HTR-8/SVneo (cell line): ENCODE measurements at regions not wholly inside any gene's neighbourhood (a gene's known extent, or its start where the extent isn't known, plus 50 kb on each side); places are given as distances from the start of the nearest gene placed in this dataset.

Source experiments
- DNase-seq: peaks from one replicate; pipeline ENCODE4 v3.0.0; 2011; ENCODE audit warnings: low spot score, mixed read lengths; ENCODE audit not compliant: insufficient read length
- FAIRE-seq: peaks from 2 replicates; lab custom pipeline; 2011; peaks lifted over from hg19 to GRCh38; lab: Jason Lieb, UNC

GRCh38 chr12:82055391-82055790 is 296.2 kb upstream of the PPFIA2 start:
- no peak for FAIRE-seq
- no peak for DNase-seq

DNA sequence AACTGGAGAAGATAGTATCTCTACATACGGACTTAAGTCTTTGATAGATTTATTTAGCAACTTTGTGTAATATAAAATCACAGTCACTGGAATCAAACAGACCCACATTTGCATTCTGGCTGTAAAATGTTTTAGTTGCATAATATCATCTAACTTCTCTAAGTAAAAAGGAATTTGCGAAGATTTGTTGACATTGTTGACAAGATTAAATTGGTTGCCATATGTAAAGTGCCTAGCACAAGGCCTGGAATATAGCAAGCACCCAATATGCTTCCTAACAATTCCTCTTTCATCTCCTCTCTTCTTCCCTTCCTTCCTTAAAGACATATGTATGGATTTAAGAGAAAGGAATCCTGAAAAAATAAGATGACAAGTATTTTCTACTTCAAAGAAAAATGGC is 295.4 kb upstream of the PPFIA2 start:
- FAIRE-seq (no peak), DNase-seq (no peak)

- FAIRE-seq (no peak), DNase-seq (no peak)
These were observed 288.3 kb upstream of the PPFIA2 start for GRCh38 chr12:82047446-82047845.

GRCh38 chr12:82040987-82041743 is 282.0 kb upstream of the PPFIA2 start:
- FAIRE-seq (no peak), DNase-seq (no peak)

DNA sequence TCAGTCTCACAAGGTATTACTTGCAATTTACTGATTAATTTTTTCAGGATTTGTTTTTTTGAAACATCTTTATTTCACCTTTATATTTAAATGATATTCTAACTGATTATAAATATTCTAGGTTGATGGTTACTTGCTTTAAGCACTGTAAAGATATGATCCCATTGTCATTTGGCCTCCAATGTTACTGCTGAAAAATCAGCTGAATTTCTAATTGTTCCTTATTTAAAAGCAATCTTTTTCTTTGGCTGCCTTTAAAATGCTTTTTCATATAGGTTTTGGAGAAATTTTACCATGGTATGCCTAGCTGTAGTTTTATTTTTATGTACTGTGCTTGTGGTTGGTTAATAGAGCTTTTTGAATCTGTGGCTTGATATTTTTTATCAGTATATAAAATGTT is 275.6 kb upstream of the PPFIA2 start:
- no peak for FAIRE-seq

DNA sequence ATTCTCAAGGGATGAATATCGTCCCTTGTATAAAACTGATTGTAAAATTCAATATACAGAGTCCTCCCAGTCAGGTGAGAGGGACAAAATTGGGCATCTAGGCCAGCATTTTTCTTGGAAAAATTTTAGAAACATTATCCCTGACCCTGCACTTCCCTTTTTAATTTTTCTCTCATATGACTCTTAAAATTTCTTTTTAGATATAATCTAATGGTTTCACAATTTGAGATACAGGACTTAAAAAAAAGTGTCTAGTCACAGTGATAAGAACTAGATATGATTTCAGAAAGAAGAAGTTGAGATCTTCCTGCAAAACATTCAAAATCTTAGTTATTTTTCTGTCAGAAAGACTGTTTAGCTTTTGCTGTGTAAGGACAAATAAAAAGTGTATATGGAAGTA is 270.8 kb upstream of the PPFIA2 start:
- FAIRE-seq: no peak

More for the DNA sequence above, 275.6 kb upstream of the PPFIA2 start:
- DNase-seq: no peak

GRCh38 chr12:82028772-82029171 is 269.6 kb upstream of the PPFIA2 start:
- no peak for DNase-seq
- FAIRE-seq: no peak

More for the DNA sequence above, 270.8 kb upstream of the PPFIA2 start:
- no peak for DNase-seq

GRCh38 chr12:82027612-82028011 is 268.5 kb upstream of the PPFIA2 start:
- FAIRE-seq: no peak
- DNase-seq: no peak

DNA sequence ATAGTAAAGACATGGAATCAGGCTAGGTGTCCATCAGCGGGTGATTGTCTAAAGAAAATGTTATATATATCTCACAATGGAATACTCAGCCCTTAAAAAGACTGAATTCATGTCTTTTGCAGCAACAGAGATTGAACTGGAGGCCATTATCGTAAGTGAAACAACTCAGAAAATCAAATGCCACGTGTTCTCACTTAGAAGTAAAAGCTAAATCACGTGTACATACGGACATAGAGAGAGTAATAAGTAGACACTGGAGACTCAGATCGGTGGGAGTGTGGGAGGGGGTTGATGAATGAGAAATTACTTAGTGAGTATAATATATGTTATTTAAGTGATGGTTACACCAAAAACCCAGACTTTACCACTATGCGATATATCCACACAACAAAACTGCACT is 266.3 kb upstream of the PPFIA2 start:
- DNase-seq: no peak
- no peak for FAIRE-seq

DNA sequence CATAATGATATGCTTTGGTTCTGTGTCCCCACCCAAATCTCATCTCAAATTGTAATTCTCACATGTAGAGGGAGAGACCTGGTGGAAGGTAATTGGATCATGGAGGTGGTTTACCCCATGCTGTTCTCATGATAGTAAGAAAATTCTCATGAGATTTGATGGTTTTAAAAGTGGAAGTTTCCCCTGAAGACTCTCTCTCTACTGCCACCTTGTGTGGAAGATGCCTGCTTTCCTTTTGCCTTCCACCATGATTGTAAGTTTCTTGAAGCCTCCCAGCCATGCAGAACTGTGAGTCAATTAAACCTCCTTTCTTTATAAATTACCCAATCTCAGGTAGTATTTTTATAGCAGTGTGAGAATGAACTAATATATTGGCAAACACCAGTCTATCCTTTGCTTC is 260.4 kb upstream of the PPFIA2 start:
- FAIRE-seq (no peak), DNase-seq (no peak)

- DNase-seq (no peak), FAIRE-seq (no peak)
These were observed 256.6 kb upstream of the PPFIA2 start for GRCh38 chr12:82015623-82016347.

GRCh38 chr12:82012176-82012575 is 253.0 kb upstream of the PPFIA2 start:
- FAIRE-seq (no peak), DNase-seq (no peak)

DNA sequence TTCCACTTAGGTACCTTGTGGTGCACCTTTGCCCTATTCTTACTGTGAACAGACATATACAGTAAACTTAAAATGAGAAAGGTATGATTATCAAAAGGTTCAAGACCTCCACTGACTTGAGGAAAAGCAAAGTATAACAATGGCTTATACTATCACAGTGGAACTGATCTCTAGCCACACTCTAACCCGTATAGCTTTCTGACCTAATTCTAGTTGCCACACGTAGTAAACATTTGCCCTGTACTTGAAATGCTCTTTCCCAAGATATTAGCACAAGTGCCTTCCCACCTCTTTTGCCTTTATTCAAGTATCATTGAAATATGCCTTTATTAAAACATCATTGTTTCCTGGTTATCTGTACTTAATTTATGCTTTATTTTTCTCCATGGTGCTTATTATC is 250.4 kb upstream of the PPFIA2 start:
- no peak for DNase-seq
- FAIRE-seq: no peak

DNA sequence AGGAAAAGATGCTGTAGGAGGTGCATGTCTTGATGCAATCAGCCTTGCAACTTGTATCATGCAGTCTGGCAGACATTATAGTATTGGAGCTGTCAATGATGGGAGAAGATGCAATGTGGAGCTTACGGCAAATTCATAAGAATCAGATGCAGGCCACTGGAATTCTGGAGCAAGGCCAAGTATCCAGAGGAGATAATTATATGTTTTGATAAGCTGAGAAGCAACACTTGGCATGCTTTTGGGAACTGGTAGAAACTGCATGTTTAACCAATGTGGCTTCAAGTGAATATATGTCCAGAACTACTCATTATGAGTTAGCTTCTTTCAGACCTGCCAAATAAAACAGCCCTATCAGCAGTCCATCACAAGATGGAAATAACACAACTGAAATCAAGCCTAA is 249.1 kb upstream of the PPFIA2 start:
- FAIRE-seq: no peak
- no peak for DNase-seq

GRCh38 chr12:81998761-81999378 is 239.7 kb upstream of the PPFIA2 start:
- FAIRE-seq (no peak), DNase-seq (no peak)

GRCh38 chr12:81992461-81992860 is 233.3 kb upstream of the PPFIA2 start:
- DNase-seq (no peak), FAIRE-seq (no peak)

DNA sequence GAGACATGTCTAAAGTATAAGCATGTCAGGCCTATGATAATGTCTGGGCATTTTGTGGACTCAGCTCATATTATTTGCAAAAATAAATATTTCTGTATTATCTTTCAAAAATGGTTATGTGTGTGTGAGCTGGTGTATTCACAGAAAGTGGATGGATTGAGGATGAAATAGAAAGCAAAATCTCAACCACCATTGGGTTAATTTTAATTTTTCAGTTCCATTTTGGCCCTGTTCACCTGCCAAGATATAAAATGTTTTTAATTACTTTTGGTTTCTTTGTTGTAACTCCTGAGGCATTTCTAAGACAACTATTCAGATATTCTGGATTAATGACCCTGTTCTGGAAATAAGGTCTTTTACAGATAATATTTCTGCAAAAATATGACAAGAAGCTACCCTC is 232.7 kb upstream of the PPFIA2 start:
- no peak for FAIRE-seq
- DNase-seq: no peak

GRCh38 chr12:81988362-81988761 is 229.2 kb upstream of the PPFIA2 start:
- no peak for FAIRE-seq
- DNase-seq: no peak

GRCh38 chr12:81987371-81987770 is 228.2 kb upstream of the PPFIA2 start:
- DNase-seq (no peak), FAIRE-seq (no peak)

DNA sequence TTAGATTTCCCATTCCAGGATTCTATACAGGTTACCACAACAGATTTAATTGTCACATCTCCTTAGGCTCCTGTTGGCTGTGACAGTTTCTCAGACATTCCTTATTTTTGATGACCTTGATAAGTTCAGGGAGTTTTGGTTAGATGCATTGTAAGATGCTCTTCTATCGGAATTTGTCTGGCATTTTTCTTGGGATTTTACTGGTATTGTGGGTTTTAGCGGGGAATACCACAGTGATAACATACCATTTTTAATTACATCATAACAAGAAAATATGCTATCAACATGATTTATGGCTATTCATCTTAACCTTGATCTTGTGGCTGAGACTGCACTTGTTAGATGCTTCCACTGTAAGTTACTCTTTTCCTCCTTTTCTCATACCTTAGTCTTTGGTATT is 217.5 kb upstream of the PPFIA2 start:
- no peak for FAIRE-seq
- no peak for DNase-seq

- no peak for FAIRE-seq
- no peak for DNase-seq
These were observed 215.6 kb upstream of the PPFIA2 start for GRCh38 chr12:81974762-81975161.
